A673 (cell line): ENCODE measurements at regions not wholly inside any gene's neighbourhood (a gene's known extent, or its start where the extent isn't known, plus 50 kb on each side); places are given as distances from the start of the nearest gene placed in this dataset.
"Not testable (repeated sequence)": the region's sequence is repeated elsewhere in the genome, so short reads cannot be mapped to it uniquely, and the experiment has no call there.

ENCODE experiments used
- BruUV-seq: library from RNA; stranded (reverse); fragments of 400-500 nt; replicated peaks from 2 replicates; lab custom pipeline; 2021; lab: Mats Ljungman, UMichigan
- CTCF ChIA-PET: fragments of 300-600 bp; sonication (Branson Sonifier 250); formaldehyde crosslinking; loops from one replicate; lab custom pipeline; 2022; ENCODE audit warnings: antibody characterized with exemption; lab: Charles Lee
- POLR2A ChIA-PET: fragments of 300-600 bp; sonication (Branson Sonifier 250); formaldehyde crosslinking; loops from one replicate; lab custom pipeline; 2022; ENCODE audit warnings: antibody characterized with exemption; ENCODE audit not compliant: low non-redundant PET; lab: Charles Lee
- DNase-seq: peaks from one replicate; pipeline ENCODE4 v3.0.0-alpha.2; 2015; ENCODE audit warnings: low spot score
- H3K27ac ChIP-seq: fragments of 200-600 bp; sonication (generic); 2 replicates; pipeline ENCODE4 v1.5.1; 2016; ENCODE audit warnings: mixed run types, low read depth, mild to moderate bottlenecking, mixed read lengths, antibody characterized with exemption, low read length; ENCODE audit not compliant: poor library complexity, severe bottlenecking
- H3K27me3 ChIP-seq: fragments of 200-600 bp; sonication (generic); replicated peaks from 2 replicates; pipeline ENCODE4 v1.6.1; 2017; ENCODE audit warnings: mixed run types, low read depth, mild to moderate bottlenecking, mixed read lengths, antibody characterized with exemption, low read length; ENCODE audit not compliant: insufficient read depth, poor library complexity
- H3K36me3 ChIP-seq: fragments of 200-600 bp; sonication (generic); 2 replicates; pipeline ENCODE4 v1.6.1; 2016; ENCODE audit warnings: mixed run types, mild to moderate bottlenecking, mixed read lengths, antibody characterized with exemption, low read length; ENCODE audit not compliant: insufficient read depth, poor library complexity, severe bottlenecking
- H3K4me1 ChIP-seq: fragments of 200-600 bp; sonication (generic); 2 replicates; pipeline ENCODE4 v1.6.1; 2017; ENCODE audit warnings: mixed run types, mild to moderate bottlenecking, mixed read lengths, antibody characterized with exemption, low read length; ENCODE audit not compliant: insufficient read depth, poor library complexity, severe bottlenecking
- H3K4me3 ChIP-seq: fragments of 200-600 bp; sonication (generic); 2 replicates; pipeline ENCODE4 v1.5.1; 2016; ENCODE audit warnings: low read depth, mixed run types, mild to moderate bottlenecking, mixed read lengths, low read length; ENCODE audit not compliant: poor library complexity, severe bottlenecking
- H3K9me3 ChIP-seq: fragments of 200-600 bp; sonication (generic); 2 replicates; pipeline ENCODE4 v1.6.1; 2016; ENCODE audit warnings: mixed run types, low read depth, mild to moderate bottlenecking, mixed read lengths, antibody characterized with exemption, low read length; ENCODE audit not compliant: poor library complexity, severe bottlenecking
- EZH2 ChIP-seq: fragments of 200-600 bp; sonication (generic); IDR thresholded peaks from 2 replicates; pipeline ENCODE4 v1.6.1; 2017; ENCODE audit warnings: borderline replicate concordance, low read depth, mild to moderate bottlenecking, mixed read lengths, antibody characterized with exemption, low read length; ENCODE audit not compliant: poor library complexity, severe bottlenecking
- intact Hi-C: fragments of 100-400 bp; cut with micrococcal nuclease; formaldehyde crosslinking; loops from one replicate; pipeline ENCODE4 v1.10.0; 2022; ENCODE audit not compliant: unreplicated experiment
- TF ChIP-seq, protein P1 (sequence below): fragments of 300-800, 200-600 bp; sonication (generic); conservative IDR thresholded peaks from 2 replicates; pipeline ENCODE4 v1.5.1; 2017; ENCODE audit warnings: low read depth, mild to moderate bottlenecking, antibody characterized with exemption, low read length, moderate library complexity, mixed read lengths

GRCh38 chr5:2864515-2865105 lies 113.1 kb upstream of the IRX2 start:
- Histone ChIP-seq H3K4me1 (no peaks in the 10 kb centered on the region), H3K36me3 (no peaks in the 10 kb centered on the region), H3K27ac (no peak overlapping the region), H3K9me3 (peaks cover 40% of the 10 kb centered on the region), H3K4me3 (no peak overlapping the region), H3K27me3 (no peaks in the 10 kb centered on the region)
- no peak for DNase-seq
- no TSS peak for BruUV-seq
- intact Hi-C loops = no loop called here
- ChIA-PET CTCF (no interaction called here), POLR2A (no interaction called here)
- no peak for TF ChIP-seq EZH2
- TF ChIP-seq, protein P1, sequence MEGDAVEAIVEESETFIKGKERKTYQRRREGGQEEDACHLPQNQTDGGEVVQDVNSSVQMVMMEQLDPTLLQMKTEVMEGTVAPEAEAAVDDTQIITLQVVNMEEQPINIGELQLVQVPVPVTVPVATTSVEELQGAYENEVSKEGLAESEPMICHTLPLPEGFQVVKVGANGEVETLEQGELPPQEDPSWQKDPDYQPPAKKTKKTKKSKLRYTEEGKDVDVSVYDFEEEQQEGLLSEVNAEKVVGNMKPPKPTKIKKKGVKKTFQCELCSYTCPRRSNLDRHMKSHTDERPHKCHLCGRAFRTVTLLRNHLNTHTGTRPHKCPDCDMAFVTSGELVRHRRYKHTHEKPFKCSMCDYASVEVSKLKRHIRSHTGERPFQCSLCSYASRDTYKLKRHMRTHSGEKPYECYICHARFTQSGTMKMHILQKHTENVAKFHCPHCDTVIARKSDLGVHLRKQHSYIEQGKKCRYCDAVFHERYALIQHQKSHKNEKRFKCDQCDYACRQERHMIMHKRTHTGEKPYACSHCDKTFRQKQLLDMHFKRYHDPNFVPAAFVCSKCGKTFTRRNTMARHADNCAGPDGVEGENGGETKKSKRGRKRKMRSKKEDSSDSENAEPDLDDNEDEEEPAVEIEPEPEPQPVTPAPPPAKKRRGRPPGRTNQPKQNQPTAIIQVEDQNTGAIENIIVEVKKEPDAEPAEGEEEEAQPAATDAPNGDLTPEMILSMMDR = no peak

DNA sequence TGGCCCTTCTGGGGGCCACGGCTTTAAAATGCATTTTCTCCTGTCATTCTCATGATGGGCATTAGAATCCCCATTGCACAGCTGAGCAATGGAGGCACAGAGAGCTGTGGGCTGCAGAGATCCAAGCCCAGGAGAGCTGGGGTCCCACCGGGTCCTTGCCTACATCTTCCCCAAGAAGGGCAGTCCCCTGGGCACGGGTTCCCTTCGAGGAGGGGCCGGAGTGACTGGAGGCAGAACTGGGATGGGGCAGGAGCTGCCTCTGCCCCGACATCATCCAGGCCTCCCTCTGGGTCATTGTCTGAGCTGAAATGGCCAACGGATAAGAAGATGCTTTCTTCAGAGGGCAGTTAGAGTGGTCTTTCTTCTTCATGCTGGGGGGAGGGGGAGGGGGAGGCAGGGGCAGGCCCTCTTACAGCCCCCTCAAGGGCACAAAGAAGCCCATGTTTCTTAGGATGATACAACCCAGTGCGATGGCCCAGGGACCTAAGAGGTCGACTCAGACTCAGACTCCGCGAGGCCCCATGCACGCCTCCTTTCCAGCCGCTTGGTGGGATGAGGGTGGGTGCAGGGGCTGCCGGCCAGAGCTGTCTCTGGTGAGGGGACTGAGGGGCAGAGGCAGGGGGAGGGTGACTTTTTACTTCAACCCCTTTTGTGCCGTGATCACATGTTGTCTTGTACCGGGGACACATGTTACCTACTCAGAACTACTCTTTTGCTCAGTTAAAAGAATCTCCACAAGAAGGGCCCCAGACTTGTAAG lies 112.4 kb upstream of the IRX2 start:
- peaks cover 40% of the 10 kb centered on the region for H3K9me3 ChIP-seq
- H3K27me3 ChIP-seq = no peaks in the 10 kb centered on the region
- no peaks in the 10 kb centered on the region for H3K4me1 ChIP-seq
- BruUV-seq = no TSS peak
- TF ChIP-seq, protein P1 = no peak
- TF ChIP-seq EZH2 = no peak
- CTCF ChIA-PET = no interaction called here
- no peak for DNase-seq
- no peak overlapping the region for H3K4me3 ChIP-seq
- no peak overlapping the region for H3K27ac ChIP-seq
- H3K36me3 ChIP-seq = no peaks in the 10 kb centered on the region
- intact Hi-C loops = no loop called here
- POLR2A ChIA-PET = no interaction called here

DNA sequence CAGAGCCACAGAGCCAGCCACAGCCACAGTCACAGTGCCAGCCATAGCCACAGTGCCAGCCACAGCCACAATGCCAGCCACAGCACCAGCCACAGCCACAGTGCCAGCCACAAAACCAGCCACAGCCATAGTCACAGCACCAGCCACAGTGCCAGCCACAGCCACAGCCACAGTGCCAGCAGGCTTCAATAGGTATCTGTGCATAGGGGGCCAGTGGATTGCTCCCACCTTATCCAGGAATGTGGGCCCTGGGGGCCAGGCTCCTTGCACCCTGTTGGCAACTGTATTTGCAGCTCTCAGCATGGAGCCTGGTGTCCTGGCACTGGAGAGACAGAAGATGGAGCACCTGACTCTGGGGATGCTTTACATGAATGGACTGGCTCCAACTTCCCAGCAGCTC lies 111.7 kb upstream of the IRX2 start:
- H3K4me3 ChIP-seq = no peak overlapping the region
- TF ChIP-seq, protein P1 = no peak
- no peak for TF ChIP-seq EZH2
- no peaks in the 10 kb centered on the region for H3K4me1 ChIP-seq
- ChIA-PET POLR2A (no interaction called here), CTCF (no interaction called here)
- no peaks in the 10 kb centered on the region for H3K27me3 ChIP-seq
- H3K36me3 ChIP-seq = no peaks in the 10 kb centered on the region
- intact Hi-C loops = no loop called here
- no peak for DNase-seq
- peaks cover 36% of the 10 kb centered on the region for H3K9me3 ChIP-seq
- H3K27ac ChIP-seq = no peak overlapping the region
- BruUV-seq = no TSS peak

DNA sequence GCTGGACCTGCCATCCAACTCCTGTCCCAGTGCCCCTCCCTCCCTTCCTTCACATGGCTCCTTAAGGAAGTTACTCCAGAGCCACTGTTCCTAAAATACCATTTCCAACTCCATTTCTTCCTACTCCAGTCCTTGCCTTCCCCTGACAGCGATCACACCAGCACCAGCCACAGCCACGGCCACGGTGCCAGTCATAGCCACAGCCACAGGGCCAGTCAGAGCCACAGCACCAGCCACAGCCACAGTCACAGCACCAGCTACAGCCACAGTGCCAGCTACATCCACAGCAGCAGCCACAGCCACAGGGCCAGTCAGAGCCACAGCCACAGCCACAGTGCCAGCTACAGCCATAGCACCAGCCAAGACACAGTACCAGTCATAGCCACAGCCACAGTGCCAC lies 110.7 kb upstream of the IRX2 start:
- H3K36me3 ChIP-seq, H3K4me1 ChIP-seq, CTCF ChIA-PET, H3K27me3 ChIP-seq, POLR2A ChIA-PET, BruUV-seq, intact Hi-C loops, H3K27ac ChIP-seq, H3K4me3 ChIP-seq, DNase-seq: not testable (repeated sequence)
- H3K9me3 ChIP-seq = peaks cover 31% of the 10 kb centered on the region
